ENCODE measurements at regions not wholly inside any gene's neighbourhood (a gene's known extent, or its start where the extent isn't known, plus 50 kb on each side); places are given as distances from the start of the nearest gene placed in this dataset.

GRCh38 chr22:22816171-22816514, 71.5 kb upstream of the IGLL5 start:
- DNase-seq (no peak), ATAC-seq (no peak)
- Mint-ChIP-seq H3K4me3 (no peak overlapping the region), H3K9me3 (no peaks in the 10 kb centered on the region), H3K27me3 (no peaks in the 10 kb centered on the region), H3K4me1 (ENCODE audit: low read depth) (peaks cover 67% of the 10 kb centered on the region), H3K27ac (no peak overlapping the region), H3K36me3 (ENCODE audit: low read depth) (no peaks in the 10 kb centered on the region)
- intact Hi-C loops (cut with micrococcal nuclease), result no loop called here
- no peak for TF ChIP-seq CTCF (IDR thresholded peaks at IDR 0.05)
- CTCF ChIA-PET, result interaction anchor here (0.7 to 4.0 kb wide), 12 partner anchors 14 to 140 kb away, joined by 3 to 17 read pairs (median 4); no protein-coding TSS in a partner anchor
- POLR2A ChIA-PET, result interaction anchor here (0.9 kb wide), 1 partner anchor 26 kb away, joined by 3 read pairs; no protein-coding TSS in a partner anchor

- no peaks in the 10 kb centered on the region for H3K27me3 Mint-ChIP-seq
- peaks cover 75% of the 10 kb centered on the region for H3K4me1 Mint-ChIP-seq (ENCODE audit: low read depth)
- CTCF ChIA-PET, result interaction anchor here (0.7 to 4.0 kb wide), 14 partner anchors 9 to 139 kb away, joined by 3 to 17 read pairs (median 4); no protein-coding TSS in a partner anchor
- intact Hi-C loops (cut with micrococcal nuclease), result no loop called here
- TF ChIP-seq CTCF (IDR thresholded peaks at IDR 0.05), result no peak
- H3K36me3 Mint-ChIP-seq (ENCODE audit: low read depth), result no peaks in the 10 kb centered on the region
- H3K27ac Mint-ChIP-seq, result no peak overlapping the region
- H3K9me3 Mint-ChIP-seq, result no peaks in the 10 kb centered on the region
- ATAC-seq (no peak), DNase-seq (no peak)
- POLR2A ChIA-PET, result interaction anchor here (0.9 to 1.0 kb wide), 2 partner anchors 9 to 27 kb away, joined by 3 read pairs; no protein-coding TSS in a partner anchor
- no peak overlapping the region for H3K4me3 Mint-ChIP-seq
Observed at GRCh38 chr22:22816766-22817410, 70.7 kb upstream of the IGLL5 start.

DNA sequence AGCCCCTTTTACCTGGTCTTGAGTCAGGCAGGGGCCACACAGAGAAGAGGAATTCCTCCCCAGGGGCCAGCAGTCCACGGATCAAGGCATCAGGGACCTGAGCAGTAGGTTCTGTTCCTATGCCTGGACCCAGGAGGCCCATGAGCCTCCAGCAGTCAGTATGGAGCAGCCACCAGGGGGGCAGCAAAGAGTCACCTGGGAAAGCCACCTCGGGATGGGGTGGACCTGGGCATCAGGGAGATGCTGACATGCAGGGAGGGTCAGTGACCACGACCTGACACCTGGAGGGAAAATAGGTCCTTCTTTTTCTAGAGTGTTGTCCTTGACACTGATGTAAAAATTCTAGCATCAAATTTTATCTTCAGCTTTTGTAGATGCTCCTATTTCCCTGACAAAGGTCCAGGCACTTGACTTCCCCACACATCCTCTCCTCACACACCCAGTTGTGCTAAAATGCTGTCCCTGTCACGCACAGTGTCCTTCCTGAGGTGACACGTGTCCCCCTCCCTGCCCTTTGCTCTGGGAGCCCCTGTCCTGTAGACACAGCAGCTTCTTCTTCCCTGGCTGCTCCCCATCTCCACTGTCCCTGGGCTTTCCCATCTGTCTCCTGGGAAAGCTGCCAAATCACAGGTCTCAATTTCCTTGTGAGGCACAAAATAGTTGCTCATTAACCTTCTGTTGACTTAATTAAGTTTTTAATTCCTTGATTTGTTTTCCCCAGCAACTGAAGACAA, 70.0 kb upstream of the IGLL5 start:
- intact Hi-C loops (cut with micrococcal nuclease), result no loop called here
- peaks cover 82% of the 10 kb centered on the region for H3K4me1 Mint-ChIP-seq (ENCODE audit: low read depth)
- no peak overlapping the region for H3K27ac Mint-ChIP-seq
- no peak for ATAC-seq
- no peaks in the 10 kb centered on the region for H3K9me3 Mint-ChIP-seq
- POLR2A ChIA-PET, result interaction anchor here (1.0 kb wide), 1 partner anchor 8 kb away, joined by 3 read pairs; no protein-coding TSS in a partner anchor
- H3K4me3 Mint-ChIP-seq, result no peak overlapping the region
- DNase-seq, result no peak
- no peak for TF ChIP-seq CTCF (IDR thresholded peaks at IDR 0.05)
- no peaks in the 10 kb centered on the region for H3K36me3 Mint-ChIP-seq (ENCODE audit: low read depth)
- CTCF ChIA-PET, result interaction anchor here (0.8 to 4.0 kb wide), 15 partner anchors 8 to 138 kb away, joined by 3 to 17 read pairs (median 4); no protein-coding TSS in a partner anchor
- H3K27me3 Mint-ChIP-seq, result no peaks in the 10 kb centered on the region

DNA sequence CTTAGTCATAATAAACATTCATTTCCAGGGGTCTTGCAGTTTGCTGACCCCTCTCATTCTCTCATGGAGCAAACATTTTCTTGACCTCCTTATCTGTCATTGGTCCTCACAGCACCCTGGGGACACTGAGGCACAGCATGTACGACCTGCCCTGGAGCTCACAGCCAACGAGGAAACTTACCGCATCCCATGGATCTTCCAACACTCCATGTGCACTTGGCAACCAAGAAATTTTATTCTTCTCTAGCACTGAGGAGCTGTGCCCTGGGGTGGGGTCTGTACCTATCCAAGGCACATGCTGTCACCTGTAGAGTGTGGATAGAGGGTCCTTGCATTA, 69.4 kb upstream of the IGLL5 start:
- no peak overlapping the region for H3K27ac Mint-ChIP-seq
- ChIA-PET POLR2A (interaction anchor here (1.0 kb wide), 1 partner anchor 12 kb away, joined by 4 read pairs; no protein-coding TSS in a partner anchor), CTCF (interaction anchor here (0.6 to 4.0 kb wide), 13 partner anchors 8 to 137 kb away, joined by 3 to 17 read pairs (median 4); no protein-coding TSS in a partner anchor)
- TF ChIP-seq CTCF (IDR thresholded peaks at IDR 0.05), result no peak
- no peaks in the 10 kb centered on the region for H3K9me3 Mint-ChIP-seq
- no peaks in the 10 kb centered on the region for H3K36me3 Mint-ChIP-seq (ENCODE audit: low read depth)
- peaks cover 88% of the 10 kb centered on the region for H3K4me1 Mint-ChIP-seq (ENCODE audit: low read depth)
- DNase-seq, result no peak
- ATAC-seq, result no peak
- H3K4me3 Mint-ChIP-seq, result no peak overlapping the region
- H3K27me3 Mint-ChIP-seq, result no peaks in the 10 kb centered on the region
- intact Hi-C loops (cut with micrococcal nuclease), result no loop called here

All from activated CD8-positive, alpha-beta T cell treated with anti-CD3 and anti-CD28 coated beads for 36 hours (primary cell).